Activated CD4-positive, alpha-beta T cell treated with anti-CD3 and anti-CD28 coated beads for 36 hours (primary cell): ENCODE measurements at regions not wholly inside any gene's neighbourhood (a gene's known extent, or its start where the extent isn't known, plus 50 kb on each side); places are given as distances from the start of the nearest gene placed in this dataset.

Experiments
- ATAC-seq: fragments of 200-7000 bp; cut with Tn5 transposase; one replicate; pipeline ENCODE4 v1.10.0; 2021; ENCODE audit warnings: mild to moderate bottlenecking, moderate library complexity
- CTCF ChIA-PET: fragments of 350-600 bp; sonication (Branson Sonifier 250); formaldehyde crosslinking; loops from one replicate; lab custom pipeline; 2021; ENCODE audit warnings: antibody characterized with exemption; lab: Charles Lee
- POLR2A ChIA-PET: fragments of 350-600 bp; sonication (Branson Sonifier 250); formaldehyde crosslinking; loops from one replicate; lab custom pipeline; 2021; ENCODE audit warnings: antibody characterized with exemption, inconsistent platforms; lab: Charles Lee
- DNase-seq: peaks from one replicate; pipeline ENCODE4 v3.0.0-alpha.2; 2020
- H3K27ac Mint-ChIP-seq: one replicate; pipeline ENCODE4 v1.8.0; 2021; ENCODE audit warnings: mixed read lengths
- H3K27me3 Mint-ChIP-seq: one replicate; pipeline ENCODE4 v1.8.0; 2021; ENCODE audit warnings: mixed read lengths
- H3K36me3 Mint-ChIP-seq: one replicate; pipeline ENCODE4 v1.8.0; 2021; ENCODE audit warnings: low read depth, mixed read lengths
- H3K4me1 Mint-ChIP-seq: one replicate; pipeline ENCODE4 v1.8.0; 2021; ENCODE audit warnings: mixed read lengths
- H3K4me3 Mint-ChIP-seq: one replicate; pipeline ENCODE4 v1.8.0; 2021; ENCODE audit warnings: mild to moderate bottlenecking, moderate library complexity, mixed read lengths
- H3K9me3 Mint-ChIP-seq: one replicate; pipeline ENCODE4 v1.8.0; 2021; ENCODE audit warnings: low read depth, mixed read lengths
- intact Hi-C, 2 experiments: fragments of 100-400 bp; cut with DNase I in 1 of 2; cut with micrococcal nuclease in 1 of 2; formaldehyde crosslinking; loops; one replicate each; pipeline versions ENCODE4 v1.14.2 to v1.15.1; 2022 to 2024; cut with DNase I, micrococcal nuclease

GRCh38 chr6:167678102-167679101, 148.3 kb upstream of the AFDN start:
- no peak overlapping the region for H3K4me3 Mint-ChIP-seq
- H3K4me1 Mint-ChIP-seq = no peaks in the 10 kb centered on the region
- no peak for DNase-seq
- peaks cover 61% of the 10 kb centered on the region for H3K27me3 Mint-ChIP-seq
- H3K36me3 Mint-ChIP-seq = no peaks in the 10 kb centered on the region
- intact Hi-C loops = no loop called here
- no peak overlapping the region for H3K27ac Mint-ChIP-seq
- ChIA-PET CTCF (no interaction called here), POLR2A (no interaction called here)
- no peaks in the 10 kb centered on the region for H3K9me3 Mint-ChIP-seq
- ATAC-seq = no peak

GRCh38 chr6:167679122-167679736, 147.5 kb upstream of the AFDN start:
- DNase-seq = no peak
- H3K4me1 Mint-ChIP-seq = no peaks in the 10 kb centered on the region

DNA sequence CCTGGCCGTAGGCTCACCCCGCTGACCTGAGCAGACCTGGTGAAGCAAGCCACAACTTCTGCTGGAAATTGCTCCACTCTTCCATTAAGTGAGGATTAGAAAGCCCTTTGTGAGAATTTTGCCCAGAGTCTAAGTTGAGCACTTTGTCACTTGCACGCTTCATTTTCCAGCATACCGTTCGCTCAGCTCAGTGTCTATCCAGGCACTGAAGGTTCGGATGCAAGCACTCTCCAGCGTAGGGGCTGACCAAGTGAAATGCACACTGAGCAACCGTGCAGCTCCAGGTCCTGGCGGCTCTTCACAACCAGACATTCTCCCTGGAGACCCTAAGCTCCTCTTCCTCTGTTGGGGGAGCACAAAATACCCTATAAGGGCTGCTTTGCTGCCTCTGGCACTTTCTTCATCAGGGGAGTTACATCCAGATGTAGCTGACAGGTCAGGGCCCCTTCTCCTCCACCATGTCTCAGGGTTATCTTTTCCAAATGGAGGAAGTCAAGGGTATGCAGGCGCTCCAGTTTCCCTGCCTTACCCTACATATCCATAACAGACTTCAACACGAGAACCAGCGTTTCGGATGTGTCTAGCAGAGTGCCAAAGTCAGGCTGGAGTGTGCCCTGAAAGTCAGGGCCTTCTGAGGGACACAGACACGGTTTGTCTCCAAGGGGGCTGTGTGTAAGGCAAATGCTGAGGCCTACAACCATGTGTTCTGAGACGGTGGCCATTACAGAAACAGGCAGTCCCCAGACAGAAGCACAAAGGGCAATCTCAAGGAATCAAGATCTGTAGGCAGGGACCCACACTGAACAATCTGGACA, 146.7 kb upstream of the AFDN start:
- ATAC-seq = no peak
- H3K9me3 Mint-ChIP-seq = no peaks in the 10 kb centered on the region
- no peaks in the 10 kb centered on the region for H3K4me1 Mint-ChIP-seq
- no peak overlapping the region for H3K4me3 Mint-ChIP-seq
- H3K27ac Mint-ChIP-seq = no peak overlapping the region
- ChIA-PET CTCF (no interaction called here), POLR2A (no interaction called here)
- intact Hi-C loops = no loop called here
- H3K27me3 Mint-ChIP-seq = peaks cover 70% of the 10 kb centered on the region
- no peak for DNase-seq
- no peaks in the 10 kb centered on the region for H3K36me3 Mint-ChIP-seq

More at GRCh38 chr6:167679122-167679736, 147.5 kb upstream of the AFDN start:
- intact Hi-C loops = no loop called here
- Mint-ChIP-seq H3K27me3 (peaks cover 68% of the 10 kb centered on the region), H3K4me3 (no peak overlapping the region), H3K9me3 (no peaks in the 10 kb centered on the region), H3K36me3 (no peaks in the 10 kb centered on the region), H3K27ac (no peak overlapping the region)
- ATAC-seq = no peak
- ChIA-PET POLR2A (no interaction called here), CTCF (no interaction called here)

GRCh38 chr6:167680605-167681149, 146.0 kb upstream of the AFDN start:
- ChIA-PET CTCF (no interaction called here), POLR2A (no interaction called here)
- intact Hi-C loops = no loop called here
- no peaks in the 10 kb centered on the region for H3K36me3 Mint-ChIP-seq
- H3K4me1 Mint-ChIP-seq = no peaks in the 10 kb centered on the region
- no peak overlapping the region for H3K27ac Mint-ChIP-seq
- ATAC-seq (no peak), DNase-seq (no peak)
- H3K9me3 Mint-ChIP-seq = no peaks in the 10 kb centered on the region
- no peak overlapping the region for H3K4me3 Mint-ChIP-seq
- H3K27me3 Mint-ChIP-seq = peaks cover 68% of the 10 kb centered on the region

- ChIA-PET CTCF (no interaction called here), POLR2A (no interaction called here)
- Mint-ChIP-seq H3K36me3 (no peaks in the 10 kb centered on the region), H3K27me3 (peaks cover 64% of the 10 kb centered on the region), H3K27ac (no peak overlapping the region), H3K9me3 (peaks cover 3% of the 10 kb centered on the region), H3K4me1 (no peaks in the 10 kb centered on the region), H3K4me3 (no peak overlapping the region)
- intact Hi-C loops = no loop called here
- no peak for DNase-seq
- ATAC-seq = no peak
Measured at GRCh38 chr6:167682125-167682524, 144.6 kb upstream of the AFDN start.

- H3K27ac Mint-ChIP-seq = no peak overlapping the region
- H3K36me3 Mint-ChIP-seq = no peaks in the 10 kb centered on the region
- H3K4me3 Mint-ChIP-seq = no peak overlapping the region
- H3K4me1 Mint-ChIP-seq = no peaks in the 10 kb centered on the region
- H3K9me3 Mint-ChIP-seq = peaks cover 3% of the 10 kb centered on the region
- ChIA-PET POLR2A (no interaction called here), CTCF (no interaction called here)
- DNase-seq (no peak), ATAC-seq (no peak)
- peaks cover 65% of the 10 kb centered on the region for H3K27me3 Mint-ChIP-seq
- intact Hi-C loops = no loop called here
Measured at GRCh38 chr6:167682546-167683027, 144.1 kb upstream of the AFDN start.

DNA sequence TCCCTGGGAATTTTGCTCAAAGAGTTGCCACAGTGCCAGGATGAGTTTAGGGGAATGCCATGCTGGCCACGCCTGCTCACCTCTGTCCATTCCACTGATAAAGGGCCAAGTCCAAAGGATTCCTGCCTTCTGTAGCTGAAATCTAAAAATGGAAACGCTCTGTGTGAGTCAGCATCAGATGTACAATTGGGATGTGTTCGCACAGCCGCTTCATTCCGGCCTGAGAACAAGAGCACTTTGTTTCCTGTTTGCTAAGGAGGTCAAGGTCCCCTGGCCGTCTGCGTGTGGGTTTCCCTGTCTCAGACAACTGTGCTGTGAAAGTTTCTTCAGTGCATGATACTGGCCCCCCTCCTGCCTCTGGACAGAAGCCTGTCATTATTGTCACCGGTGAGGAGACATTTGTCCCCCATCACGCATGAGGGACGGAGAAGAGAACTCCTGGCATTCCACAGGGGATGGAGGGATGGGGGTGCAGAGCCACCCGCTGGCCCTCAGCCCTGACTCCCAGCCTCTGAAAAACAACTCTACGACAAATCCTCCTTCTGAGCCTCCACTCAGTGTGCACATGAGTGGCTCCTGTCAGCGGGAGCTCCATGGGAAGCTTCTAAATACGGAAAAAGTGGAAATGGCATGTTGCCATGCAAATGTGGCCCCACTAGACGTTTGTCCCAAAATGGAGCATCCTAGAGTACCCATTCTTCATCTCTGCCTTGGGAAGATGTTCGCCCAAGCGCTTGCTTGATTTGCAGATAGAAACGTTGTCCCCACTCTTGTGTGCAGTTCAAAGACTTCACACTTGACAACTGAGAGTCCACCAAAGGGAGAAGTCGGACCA, 143.5 kb upstream of the AFDN start:
- POLR2A ChIA-PET = no interaction called here
- Mint-ChIP-seq H3K4me3 (no peak overlapping the region), H3K36me3 (no peaks in the 10 kb centered on the region), H3K9me3 (peaks cover 3% of the 10 kb centered on the region), H3K27me3 (peaks cover 63% of the 10 kb centered on the region), H3K4me1 (no peaks in the 10 kb centered on the region), H3K27ac (no peak overlapping the region)
- intact Hi-C loops = no loop called here
- DNase-seq = no peak
- CTCF ChIA-PET = no interaction called here
- ATAC-seq = no peak

- CTCF ChIA-PET = no interaction called here
- Mint-ChIP-seq H3K9me3 (peaks cover 3% of the 10 kb centered on the region), H3K36me3 (no peaks in the 10 kb centered on the region), H3K27me3 (peaks cover 53% of the 10 kb centered on the region), H3K4me1 (no peaks in the 10 kb centered on the region), H3K4me3 (no peak overlapping the region), H3K27ac (no peak overlapping the region)
- intact Hi-C loops = no loop called here
- DNase-seq (no peak), ATAC-seq (no peak)
- POLR2A ChIA-PET = no interaction called here
Measured at GRCh38 chr6:167684276-167685104, 142.2 kb upstream of the AFDN start.

DNA sequence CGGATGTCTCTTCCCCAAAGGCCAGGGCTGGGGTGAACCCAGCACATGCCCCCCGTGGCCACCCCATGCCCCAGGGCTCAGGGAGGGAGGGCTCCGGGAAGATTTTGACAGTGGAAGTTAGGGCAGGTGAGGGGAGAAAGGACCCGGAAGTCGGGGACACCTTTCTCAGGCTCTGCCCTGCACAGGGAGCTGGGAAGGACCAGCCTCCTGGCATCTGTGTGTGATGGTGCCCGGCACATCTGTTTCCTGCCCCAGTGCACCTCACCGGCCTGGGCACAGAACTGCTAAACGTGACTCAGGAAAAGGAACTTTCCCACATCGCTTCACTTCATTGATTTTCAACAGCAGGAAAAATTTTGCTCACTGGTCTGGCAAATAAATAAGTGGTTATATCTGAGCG, 141.1 kb upstream of the AFDN start:
- H3K9me3 Mint-ChIP-seq = peaks cover 3% of the 10 kb centered on the region
- POLR2A ChIA-PET = no interaction called here
- CTCF ChIA-PET = no interaction called here

DNA sequence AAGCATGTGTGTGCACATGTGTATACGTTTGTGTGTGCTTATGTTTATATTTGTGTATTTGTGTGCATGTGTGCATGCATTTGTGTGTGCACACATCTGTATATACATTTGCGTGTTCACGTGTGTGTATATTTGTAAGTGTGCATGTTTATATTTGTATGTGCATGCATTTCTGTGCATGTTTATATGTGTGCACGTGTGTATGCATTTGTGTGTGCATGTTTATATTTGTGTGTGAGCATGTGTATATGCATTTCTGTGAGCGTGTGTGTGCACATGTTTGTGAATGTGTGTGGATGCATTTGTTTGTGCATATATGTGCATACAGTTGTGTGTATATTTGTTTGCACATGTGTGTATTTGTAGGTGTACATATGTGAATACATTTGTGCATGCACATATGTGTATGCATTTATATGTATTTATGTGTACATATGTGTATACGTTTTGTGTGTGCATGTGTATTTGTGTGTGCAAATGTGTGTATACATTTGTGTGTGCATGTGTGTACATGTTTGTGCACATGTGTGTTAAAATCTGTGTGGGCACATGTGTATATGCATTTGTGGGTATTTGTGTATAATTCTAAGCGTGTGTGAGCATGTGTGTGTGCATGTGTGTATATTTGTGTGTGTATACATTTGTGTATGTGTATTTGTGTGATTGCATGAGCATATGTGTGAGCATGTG, 140.4 kb upstream of the AFDN start:
- H3K36me3 Mint-ChIP-seq = no peaks in the 10 kb centered on the region
- H3K4me3 Mint-ChIP-seq = no peak overlapping the region
- peaks cover 3% of the 10 kb centered on the region for H3K9me3 Mint-ChIP-seq
- POLR2A ChIA-PET = no interaction called here
- H3K4me1 Mint-ChIP-seq = no peaks in the 10 kb centered on the region
- DNase-seq (no peak), ATAC-seq (no peak)
- peaks cover 46% of the 10 kb centered on the region for H3K27me3 Mint-ChIP-seq
- intact Hi-C loops = no loop called here
- CTCF ChIA-PET = no interaction called here
- H3K27ac Mint-ChIP-seq = no peak overlapping the region

More for the DNA sequence above, 141.1 kb upstream of the AFDN start:
- DNase-seq = no peak
- Mint-ChIP-seq H3K27ac (no peak overlapping the region), H3K36me3 (no peaks in the 10 kb centered on the region), H3K27me3 (peaks cover 45% of the 10 kb centered on the region), H3K4me3 (no peak overlapping the region), H3K4me1 (no peaks in the 10 kb centered on the region)
- ATAC-seq = no peak
- intact Hi-C loops = no loop called here
